GM23338 (cell line): ENCODE measurements at regions not wholly inside any gene's neighbourhood (a gene's known extent, or its start where the extent isn't known, plus 50 kb on each side); places are given as distances from the start of the nearest gene placed in this dataset.

Experiments used
- ATAC-seq: fragments of 200-7000 bp; cut with Tn5 transposase; 3 replicates; pipeline ENCODE4 v1.9.1; 2020
- DNase-seq: peaks from one replicate; pipeline ENCODE4 v3.0.0-alpha.2; 2015; ENCODE audit warnings: low spot score
- H2AFZ ChIP-seq: fragments of 200-600 bp; sonication (generic); 2 replicates; pipeline ENCODE4 v1.8.0; 2016; ENCODE audit warnings: antibody characterized with exemption, mild to moderate bottlenecking, moderate library complexity
- H3F3A ChIP-seq: fragments of 200-600 bp; sonication (generic); replicated peaks from 2 replicates; pipeline ENCODE4 v1.8.0; 2017; ENCODE audit warnings: antibody characterized with exemption, mixed run types, low read depth
- H3K27ac ChIP-seq: fragments of 200-600 bp; sonication (generic); 2 replicates; pipeline ENCODE4 v1.6.1; 2016; ENCODE audit warnings: low read depth
- H3K27me3 ChIP-seq: fragments of 200-600 bp; sonication (generic); 2 replicates; pipeline ENCODE4 v1.8.0; 2016; ENCODE audit warnings: mild to moderate bottlenecking, mixed run types, moderate library complexity; ENCODE audit not compliant: insufficient read depth
- H3K36me3 ChIP-seq: fragments of 200-600 bp; sonication (generic); 2 replicates; pipeline ENCODE4 v1.8.0; 2016; ENCODE audit warnings: mild to moderate bottlenecking; ENCODE audit not compliant: insufficient read depth
- H3K4me1 ChIP-seq: fragments of 200-600 bp; sonication (generic); 2 replicates; pipeline ENCODE4 v1.8.0; 2016; ENCODE audit warnings: mild to moderate bottlenecking, moderate library complexity; ENCODE audit not compliant: insufficient read depth
- H3K4me2 ChIP-seq: fragments of 200-600 bp; sonication (generic); 2 replicates; pipeline ENCODE4 v1.7.1; 2017; ENCODE audit warnings: mixed run types
- H3K4me3 ChIP-seq: fragments of 200-600 bp; sonication (generic); 2 replicates; pipeline ENCODE4 v1.6.1; 2016; ENCODE audit warnings: mixed run types
- H3K79me2 ChIP-seq: fragments of 200-600 bp; sonication (generic); replicated peaks from 2 replicates; pipeline ENCODE4 v1.8.0; 2017; ENCODE audit warnings: mild to moderate bottlenecking; ENCODE audit not compliant: insufficient read depth
- H3K9me2 ChIP-seq: fragments of 200-600 bp; sonication (generic); 2 replicates; pipeline ENCODE4 v1.8.0; 2017; ENCODE audit not compliant: insufficient read depth
- H4K20me1 ChIP-seq: fragments of 200-600 bp; sonication (generic); replicated peaks from 2 replicates; pipeline ENCODE4 v1.8.0; 2017; ENCODE audit warnings: mild to moderate bottlenecking; ENCODE audit not compliant: insufficient read depth
- H3K27ac Mint-ChIP-seq: 2 replicates; pipeline ENCODE4 v1.8.0; 2020; ENCODE audit warnings: inconsistent platforms, mild to moderate bottlenecking, moderate library complexity, mixed read lengths
- H3K27me3 Mint-ChIP-seq: 3 replicates; pipeline ENCODE4 v1.8.0; 2022; ENCODE audit warnings: low read depth, mild to moderate bottlenecking, moderate library complexity, mixed read lengths, inconsistent platforms; ENCODE audit not compliant: insufficient read depth, poor library complexity
- H3K36me3 Mint-ChIP-seq: 3 replicates; pipeline ENCODE4 v1.8.0; 2021; ENCODE audit warnings: low read depth, mild to moderate bottlenecking, inconsistent platforms, moderate library complexity, mixed read lengths
- H3K4me1 Mint-ChIP-seq: 3 replicates; pipeline ENCODE4 v1.8.0; 2020; ENCODE audit warnings: mild to moderate bottlenecking, inconsistent platforms, mixed read lengths
- H3K4me3 Mint-ChIP-seq: 3 replicates; pipeline ENCODE4 v1.8.0; 2021; ENCODE audit warnings: moderate library complexity, mild to moderate bottlenecking, inconsistent platforms, mixed read lengths
- H3K9me3 Mint-ChIP-seq: 3 replicates; pipeline ENCODE4 v1.8.0; 2020; ENCODE audit warnings: moderate library complexity, mild to moderate bottlenecking, inconsistent platforms, mixed read lengths
- ETS1 ChIP-seq: IDR thresholded peaks from 2 replicates; pipeline ENCODE4 v1.6.1; 2016; ENCODE audit warnings: antibody characterized with exemption
- EZH2 ChIP-seq: fragments of 200-600 bp; sonication (generic); IDR thresholded peaks from one replicate; pipeline ENCODE4 v1.8.0; 2017; ENCODE audit warnings: antibody characterized with exemption, mild to moderate bottlenecking, low read depth; ENCODE audit not compliant: unreplicated experiment
- JUNB ChIP-seq: IDR thresholded peaks from one replicate; pipeline ENCODE4 v1.6.1; 2016; ENCODE audit warnings: antibody characterized with exemption; ENCODE audit not compliant: unreplicated experiment
- NANOG ChIP-seq: IDR thresholded peaks from 2 replicates; pipeline ENCODE4 v1.6.1; 2016; ENCODE audit warnings: antibody characterized with exemption, borderline replicate concordance
- REST ChIP-seq: IDR thresholded peaks from one replicate; pipeline ENCODE4 v1.6.1; 2018; ENCODE audit warnings: antibody characterized with exemption; ENCODE audit not compliant: unreplicated experiment
- STAT1 ChIP-seq: IDR thresholded peaks from one replicate; pipeline ENCODE4 v1.6.1; 2016; ENCODE audit warnings: antibody characterized with exemption; ENCODE audit not compliant: unreplicated experiment
- ZNF114 ChIP-seq: fragments of 250-450 bp; sonication (Bioruptor Pico); IDR thresholded peaks from 2 replicates; pipeline ENCODE4 v1.5.0; 2020; ENCODE audit warnings: mild to moderate bottlenecking, moderate library complexity
- ZNF462 ChIP-seq: fragments of 250-450 bp; sonication (Bioruptor Pico); IDR thresholded peaks from 2 replicates; pipeline ENCODE4 v1.5.0; 2020; ENCODE audit warnings: mild to moderate bottlenecking, moderate library complexity
- TF ChIP-seq, protein P1 (sequence below), 2 experiments: fragments of 200-600 bp in 1 of 2; sonication (generic) in 1 of 2; conservative IDR thresholded peaks; 2 replicates each; pipeline versions ENCODE4 v1.5.1 to v1.6.1; 2016 to 2017; ENCODE audit warnings: antibody characterized with exemption in 2 of 2, low read depth in 2 of 2, mild to moderate bottlenecking in 2 of 2, moderate library complexity in 1 of 2

- Histone ChIP-seq H3K27me3 (no peaks in the 10 kb centered on the region), H2AFZ (no peak overlapping the region), H3K79me2 (no peaks in the 10 kb centered on the region), H3F3A (no peaks in the 10 kb centered on the region), H3K27ac (no peak overlapping the region), H3K4me1 (peaks cover 14% of the 10 kb centered on the region), H3K4me3 (no peak overlapping the region), H3K36me3 (peaks cover 2% of the 10 kb centered on the region; the same call in 1 of the 2 replicates), H3K9me2 (no peaks in the 10 kb centered on the region), H4K20me1 (no peaks in the 10 kb centered on the region), H3K4me2 (peak overlapping the region; percentile 7; the same call in 1 of the 2 replicates)
- ATAC-seq (no peak), DNase-seq (no peak)
- Mint-ChIP-seq H3K4me3 (no peak overlapping the region), H3K9me3 (no peaks in the 10 kb centered on the region; the same call in 2 of the 3 replicates), H3K36me3 (peaks cover 8% of the 10 kb centered on the region), H3K27me3 (no peaks in the 10 kb centered on the region), H3K27ac (0 out of 2 replicates have a peak overlapping the region, but pooled peaks have one; percentile 63), H3K4me1 (peaks cover 19% of the 10 kb centered on the region)
- TF ChIP-seq, protein P1, sequence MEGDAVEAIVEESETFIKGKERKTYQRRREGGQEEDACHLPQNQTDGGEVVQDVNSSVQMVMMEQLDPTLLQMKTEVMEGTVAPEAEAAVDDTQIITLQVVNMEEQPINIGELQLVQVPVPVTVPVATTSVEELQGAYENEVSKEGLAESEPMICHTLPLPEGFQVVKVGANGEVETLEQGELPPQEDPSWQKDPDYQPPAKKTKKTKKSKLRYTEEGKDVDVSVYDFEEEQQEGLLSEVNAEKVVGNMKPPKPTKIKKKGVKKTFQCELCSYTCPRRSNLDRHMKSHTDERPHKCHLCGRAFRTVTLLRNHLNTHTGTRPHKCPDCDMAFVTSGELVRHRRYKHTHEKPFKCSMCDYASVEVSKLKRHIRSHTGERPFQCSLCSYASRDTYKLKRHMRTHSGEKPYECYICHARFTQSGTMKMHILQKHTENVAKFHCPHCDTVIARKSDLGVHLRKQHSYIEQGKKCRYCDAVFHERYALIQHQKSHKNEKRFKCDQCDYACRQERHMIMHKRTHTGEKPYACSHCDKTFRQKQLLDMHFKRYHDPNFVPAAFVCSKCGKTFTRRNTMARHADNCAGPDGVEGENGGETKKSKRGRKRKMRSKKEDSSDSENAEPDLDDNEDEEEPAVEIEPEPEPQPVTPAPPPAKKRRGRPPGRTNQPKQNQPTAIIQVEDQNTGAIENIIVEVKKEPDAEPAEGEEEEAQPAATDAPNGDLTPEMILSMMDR (conservative IDR thresholded peaks at IDR 0.05; ENCODE audit: low read depth in 2 of 2) = no peak
- TF ChIP-seq ETS1 = no peak
- TF ChIP-seq NANOG = no peak
- TF ChIP-seq REST = no peak
- no peak for TF ChIP-seq ZNF114 (CRISPR knock-in tag)
- TF ChIP-seq JUNB = no peak
- no peak for TF ChIP-seq EZH2
- no peak for TF ChIP-seq ZNF462 (CRISPR knock-in tag)
- no peak for TF ChIP-seq STAT1
Observed at GRCh38 chr5:123753937-123754891, 242.2 kb downstream of the CSNK1G3 start.
